GM18519 (cell line): ENCODE measurements at regions not wholly inside any gene's neighbourhood (a gene's known extent, or its start where the extent isn't known, plus 50 kb on each side); places are given as distances from the start of the nearest gene placed in this dataset.
A peak's percentile ranks its signal among the peaks of the same experiment; 100 is the strongest.

Experiments
- ATAC-seq: cut with Tn5 transposase; IDR thresholded peaks from one replicate; pipeline ENCODE4 v1.9.1; 2021; ENCODE audit warnings: mild to moderate bottlenecking, moderate library complexity; ENCODE audit not compliant: unreplicated experiment, low FRiP score

DNA sequence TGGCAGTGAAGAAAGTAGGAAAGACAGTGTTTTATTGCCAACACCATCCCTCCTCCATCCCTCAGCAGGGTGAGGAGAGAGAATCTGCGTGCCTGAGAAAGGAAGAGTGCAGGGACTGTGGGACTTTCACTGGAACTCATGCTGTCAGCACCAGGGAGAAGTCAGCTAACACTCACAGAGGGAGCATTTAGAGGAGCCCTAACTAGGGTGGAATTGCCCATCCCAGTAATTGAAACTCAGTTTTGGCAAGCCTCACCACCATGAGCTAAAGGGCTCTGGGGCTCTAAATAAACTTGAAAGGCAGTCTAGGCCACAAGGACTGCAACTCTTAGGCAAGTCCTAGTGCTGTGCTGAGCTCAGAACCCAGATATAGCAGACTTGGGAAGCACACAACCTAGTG, 622.3 kb downstream of the SEMA5A start:
- no peak for ATAC-seq

DNA sequence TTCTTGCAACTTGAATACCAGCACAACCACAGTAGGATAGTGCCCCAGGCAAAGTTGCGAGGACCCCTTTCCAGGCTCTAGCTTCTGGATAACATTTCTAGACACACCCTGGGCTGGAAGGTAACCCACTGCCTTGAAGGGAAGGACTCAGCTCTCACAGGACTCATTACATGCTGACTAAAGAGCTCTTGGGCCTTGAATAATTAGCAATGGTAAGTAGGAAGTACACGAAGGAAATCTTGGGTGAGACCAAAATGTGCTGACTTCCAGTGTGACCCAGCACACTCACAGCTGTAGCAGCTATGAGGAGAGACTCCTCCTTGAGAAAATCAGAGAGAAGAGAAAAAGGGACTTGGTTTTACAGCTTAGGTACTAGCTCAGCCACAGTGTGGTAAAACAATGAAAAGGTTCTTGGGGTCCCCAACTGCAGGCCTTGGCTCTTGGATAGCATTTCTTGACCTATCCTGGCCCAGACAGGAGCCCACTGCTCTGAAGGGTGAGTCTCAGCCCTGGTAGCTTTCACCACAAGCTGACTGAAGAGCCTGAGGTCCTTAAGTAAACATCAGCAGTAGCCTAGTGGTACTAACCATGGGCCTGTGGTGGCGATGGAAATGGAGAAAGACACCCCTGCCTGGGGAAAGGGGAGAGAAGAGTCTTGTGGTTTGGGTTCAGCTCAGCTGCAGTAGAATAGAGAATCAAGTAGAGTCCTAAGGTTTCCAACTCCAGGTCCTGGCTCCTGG, 621.7 kb downstream of the SEMA5A start:
- ATAC-seq = no peak

DNA sequence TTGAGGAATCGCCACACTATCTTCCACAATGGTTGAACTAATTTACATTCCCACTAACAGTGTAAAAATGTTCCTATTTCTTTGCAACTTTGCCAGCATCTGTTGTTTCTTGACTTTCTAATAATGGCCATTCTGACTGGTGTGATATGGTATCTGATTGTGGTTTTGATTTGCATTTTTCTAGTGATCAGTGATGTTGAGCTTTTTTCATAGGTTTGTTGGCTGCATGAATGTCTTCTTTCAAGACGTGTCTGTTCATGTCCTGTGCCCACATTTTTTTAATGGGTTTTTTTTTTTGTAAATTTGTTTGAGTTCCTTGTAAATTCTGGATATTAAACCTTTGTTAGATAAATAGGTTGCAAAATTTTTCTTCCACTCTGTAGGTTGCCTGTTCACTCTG, 615.9 kb downstream of the SEMA5A start:
- no peak for ATAC-seq

DNA sequence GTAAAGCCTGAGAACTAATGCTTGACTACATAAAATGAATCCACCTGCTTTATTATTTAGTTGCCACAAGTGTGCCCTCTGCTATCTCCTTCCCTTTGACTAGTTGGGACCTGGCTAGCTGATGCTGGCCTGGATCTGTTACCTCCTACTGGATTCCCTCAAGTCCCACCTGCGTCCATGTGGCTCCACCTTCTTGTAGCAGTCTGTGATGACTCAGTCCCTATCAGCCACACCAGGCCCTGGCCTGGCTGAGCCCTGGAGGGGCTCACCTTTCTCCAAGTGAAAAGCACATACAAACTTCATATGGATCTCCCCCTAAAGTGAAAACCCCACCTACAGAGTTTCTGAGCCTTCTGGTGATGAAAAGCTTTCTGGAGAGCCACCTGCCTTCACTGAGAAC, 611.4 kb downstream of the SEMA5A start:
- no peak for ATAC-seq

DNA sequence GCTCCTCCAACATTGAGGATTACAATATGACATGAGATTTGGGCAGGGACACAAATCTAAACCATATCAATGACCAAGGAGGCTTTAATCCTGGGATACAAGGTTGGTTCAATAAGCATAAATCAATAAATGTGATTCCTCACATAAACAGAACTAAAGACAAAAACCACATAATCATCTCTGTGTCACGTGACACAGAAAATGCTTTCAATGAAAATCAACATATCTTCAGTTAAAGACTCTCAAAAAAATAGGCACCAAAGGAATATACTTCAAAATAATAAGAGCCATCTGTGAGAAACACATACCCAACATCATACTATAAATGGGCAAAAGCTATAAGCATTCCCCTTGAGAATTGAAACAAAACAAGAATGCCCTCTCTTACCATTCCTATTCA, 604.9 kb downstream of the SEMA5A start:
- ATAC-seq = no peak

DNA sequence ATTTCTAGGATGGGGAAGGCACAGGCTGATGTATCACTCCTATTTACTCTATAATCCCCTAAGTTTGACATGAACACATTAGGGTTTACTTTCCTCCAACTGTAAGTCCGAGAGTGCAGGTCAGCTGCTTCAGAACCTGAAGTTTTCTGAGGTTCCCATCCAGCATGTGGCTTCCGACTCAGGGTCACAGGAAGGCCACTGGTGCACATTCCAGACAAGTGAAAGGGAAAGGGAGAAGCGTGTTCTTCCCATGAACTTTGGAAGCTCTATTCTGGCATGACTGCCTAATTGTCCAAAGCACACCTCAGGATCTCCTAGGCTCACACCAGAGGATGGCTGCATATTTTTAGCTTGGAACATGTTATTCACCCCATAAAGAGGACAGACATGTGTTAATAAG, 602.6 kb downstream of the SEMA5A start:
- no peak for ATAC-seq

DNA sequence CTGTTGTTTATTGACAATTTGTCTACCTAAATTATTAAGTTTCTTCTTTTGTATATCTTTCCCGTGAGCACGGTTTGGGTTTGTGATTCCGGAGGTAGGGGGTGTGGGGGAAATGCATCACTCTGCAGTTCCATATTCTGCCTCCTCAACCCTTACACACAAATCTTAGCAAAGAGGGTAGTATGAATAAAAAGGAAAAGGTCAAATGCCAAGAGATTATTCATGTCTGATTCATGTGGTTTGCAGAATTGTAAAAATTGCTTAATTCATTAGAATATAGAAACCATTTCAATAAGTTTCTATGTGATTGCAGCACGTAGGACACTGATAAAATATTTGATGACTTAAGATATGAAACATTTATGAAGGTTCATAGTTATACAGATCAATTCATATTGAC, 601.9 kb downstream of the SEMA5A start:
- no peak for ATAC-seq

DNA sequence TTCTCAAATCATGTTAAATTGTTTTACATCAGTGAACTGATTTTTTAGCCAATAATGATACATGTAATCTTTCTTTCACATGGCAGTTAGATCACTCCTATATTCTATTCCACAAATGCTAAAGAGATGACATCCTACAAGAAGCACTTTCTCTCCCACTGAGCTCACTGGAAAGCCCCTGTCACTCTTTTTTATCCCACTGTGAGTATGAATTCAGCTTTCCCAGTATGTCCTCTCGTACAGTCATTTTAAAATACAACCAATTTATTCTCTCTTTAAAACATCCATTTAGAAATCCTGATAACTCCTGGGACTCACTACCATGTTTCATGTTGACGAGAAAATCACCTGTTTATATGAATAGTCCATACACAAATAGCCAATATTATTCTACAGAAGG, 599.9 kb downstream of the SEMA5A start:
- no peak for ATAC-seq

DNA sequence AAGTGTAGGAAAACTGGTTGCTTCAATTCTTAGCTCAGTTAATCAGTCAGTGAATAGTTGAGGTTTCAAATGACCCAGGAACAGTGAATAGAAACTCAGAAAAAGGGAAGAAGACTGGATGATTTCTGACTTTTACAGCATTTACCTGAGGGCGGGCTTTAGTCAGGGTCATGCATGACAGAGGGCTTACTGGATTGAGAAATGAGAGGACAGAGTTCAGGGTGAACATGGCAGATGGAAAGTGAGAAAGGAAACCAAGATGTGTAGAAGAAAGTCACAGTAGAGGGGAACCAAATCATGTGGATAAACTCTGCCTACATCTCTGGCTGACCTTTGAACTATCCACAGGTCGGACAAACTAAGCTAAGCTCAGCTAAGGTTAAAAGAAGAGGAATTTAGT, 596.0 kb downstream of the SEMA5A start:
- peak; percentile 87 for ATAC-seq

DNA sequence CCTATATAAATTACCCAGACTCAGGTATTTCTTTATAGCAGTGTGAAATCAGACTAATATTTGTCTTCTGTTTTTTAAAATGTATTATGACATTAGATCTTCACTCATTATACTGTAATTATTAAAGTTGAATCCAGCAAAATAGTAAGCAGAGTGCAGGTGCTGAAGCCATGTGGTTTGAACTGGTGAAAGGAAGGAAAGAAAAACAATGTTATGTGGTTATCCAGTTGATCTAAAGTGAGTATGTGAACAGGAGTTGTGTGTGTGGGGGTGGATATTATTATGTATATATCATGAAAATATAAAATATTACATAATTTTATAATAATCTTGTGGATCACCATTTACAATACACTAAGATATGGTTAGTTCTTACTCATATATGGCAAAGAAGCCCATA, 593.7 kb downstream of the SEMA5A start:
- no peak for ATAC-seq

DNA sequence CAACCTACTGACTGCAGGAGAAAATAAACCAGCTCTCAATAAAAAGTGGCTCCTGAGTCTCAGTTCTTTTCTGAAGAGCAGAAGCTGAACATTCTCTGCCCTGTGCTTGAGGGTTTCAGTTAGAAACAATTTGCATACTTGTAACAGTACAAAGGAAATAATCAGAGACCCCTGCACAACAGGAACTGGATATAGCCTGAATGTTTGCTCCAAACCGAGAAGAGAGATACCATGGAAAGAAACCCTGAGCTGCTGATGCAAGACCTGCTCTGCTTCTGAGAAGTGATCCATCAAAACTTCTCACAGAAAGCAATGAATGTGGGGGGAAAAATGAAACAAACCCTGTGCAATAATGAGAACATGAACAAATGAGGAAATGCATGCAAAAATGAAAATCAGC, 592.9 kb downstream of the SEMA5A start:
- peak; percentile 37 for ATAC-seq

DNA sequence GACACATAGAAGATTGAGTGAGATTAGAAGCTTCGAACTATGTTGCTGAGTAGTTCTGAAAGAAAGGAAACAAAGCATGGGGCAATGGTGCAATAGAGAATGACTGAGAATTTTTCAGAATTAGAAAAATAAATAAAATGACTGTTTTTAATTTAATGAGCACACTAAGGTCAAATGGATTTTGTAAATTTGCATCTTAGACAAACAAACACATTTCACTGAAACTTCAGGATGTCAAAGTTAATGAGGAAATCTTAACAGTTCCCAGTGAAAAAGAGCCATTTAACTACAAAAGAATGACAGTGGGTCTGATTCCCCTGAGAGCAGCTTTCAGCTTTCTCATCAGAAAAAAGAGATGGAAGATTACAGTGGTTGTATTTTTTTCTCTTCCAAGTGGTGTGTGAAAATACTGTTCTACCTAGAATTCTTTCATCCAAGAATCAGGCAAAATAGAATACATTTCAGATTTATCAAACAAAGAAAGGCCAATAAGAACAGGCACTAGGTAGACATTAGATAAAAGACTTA, 591.9 kb downstream of the SEMA5A start:
- no peak for ATAC-seq

DNA sequence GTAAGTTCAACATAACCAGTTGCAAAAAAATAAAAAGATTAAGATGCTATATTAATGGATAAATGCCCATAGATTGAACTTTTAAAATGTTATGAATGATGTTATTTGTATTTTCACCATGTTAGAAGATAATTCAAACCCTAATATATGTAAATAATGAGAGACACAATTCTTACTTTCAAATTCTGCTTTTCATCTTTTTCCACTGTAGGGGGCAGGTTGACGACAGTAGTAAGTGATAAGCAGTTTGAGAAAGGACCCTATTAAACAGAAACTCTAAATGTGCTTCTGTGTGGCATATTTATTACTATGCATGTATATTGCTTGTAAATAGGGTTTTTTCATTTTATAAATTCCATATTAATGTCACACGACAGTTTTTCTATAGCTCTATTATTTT, 591.1 kb downstream of the SEMA5A start:
- no peak for ATAC-seq

DNA sequence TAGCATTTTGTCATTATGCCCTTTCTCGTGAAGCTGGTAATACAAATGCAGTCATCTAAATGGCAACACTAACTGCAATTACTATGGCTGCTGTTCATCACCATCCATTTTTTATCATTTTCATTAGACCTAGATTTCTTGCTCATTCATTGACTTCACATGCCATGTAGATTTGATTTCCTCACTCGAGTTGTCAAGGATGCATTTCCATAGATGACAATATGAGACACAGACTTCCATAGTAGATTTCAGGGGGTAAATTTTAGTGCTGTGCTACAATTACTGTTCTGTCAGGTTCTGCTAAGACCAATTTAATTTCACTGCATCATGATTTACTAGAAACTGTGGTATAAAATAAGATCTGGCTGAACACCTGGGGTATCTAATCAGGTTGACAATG, 589.2 kb downstream of the SEMA5A start:
- ATAC-seq = no peak

DNA sequence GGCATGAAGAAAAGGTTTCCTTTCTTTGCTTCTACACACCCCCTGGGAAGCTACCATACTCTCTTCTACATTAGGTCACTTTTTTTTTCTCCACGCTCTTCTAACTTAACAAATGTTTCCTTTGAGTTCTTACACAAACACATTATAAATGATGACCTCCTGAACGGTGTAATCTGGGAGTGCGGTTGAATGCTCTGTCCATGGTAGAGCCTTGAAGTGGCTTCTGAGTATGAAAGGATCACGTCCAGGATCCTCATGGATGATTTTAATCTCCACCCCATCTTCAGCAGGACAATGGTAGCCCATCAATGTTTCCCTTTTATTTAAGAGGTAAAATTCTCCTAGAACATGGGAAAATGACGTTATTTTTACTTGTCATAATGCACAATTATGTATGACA, 587.3 kb downstream of the SEMA5A start:
- no peak for ATAC-seq

DNA sequence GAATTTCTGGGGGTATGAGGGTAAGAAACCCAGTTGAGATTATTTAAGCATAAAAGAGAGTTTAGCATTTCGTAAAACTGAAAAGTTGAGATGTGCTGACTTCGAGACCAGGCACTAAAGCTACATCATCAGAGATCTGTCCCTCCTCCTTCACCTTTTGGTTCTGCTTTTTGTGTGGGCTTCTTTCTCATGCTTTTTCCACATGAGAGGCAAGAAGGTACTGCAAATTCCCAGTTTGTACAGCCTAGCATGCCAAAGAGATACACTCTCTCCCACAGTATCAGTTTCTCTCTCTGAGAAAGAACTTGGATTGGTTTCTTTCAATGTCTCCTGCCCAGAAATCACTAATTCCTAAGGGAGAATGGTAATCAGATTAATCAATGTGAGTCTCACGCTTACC, 584.7 kb downstream of the SEMA5A start:
- no peak for ATAC-seq

DNA sequence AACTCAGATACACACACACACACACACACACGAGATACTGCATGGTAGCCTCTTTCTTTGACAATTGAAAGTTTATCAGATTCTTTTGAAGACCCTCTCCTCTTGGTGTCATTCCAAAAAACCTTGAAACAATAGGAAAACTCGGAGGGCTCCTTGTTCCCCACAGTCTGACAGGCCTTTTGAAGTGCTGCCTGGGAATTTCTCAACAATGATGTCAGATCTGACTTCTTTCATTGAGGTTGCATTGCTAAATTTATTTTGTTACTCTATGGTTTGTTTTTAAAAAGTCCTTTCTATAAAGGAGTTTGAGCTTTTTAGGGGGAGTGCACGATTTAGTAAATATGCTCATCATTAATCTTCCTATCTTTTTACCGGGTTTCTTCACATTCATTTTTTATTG, 583.9 kb downstream of the SEMA5A start:
- ATAC-seq = no peak

DNA sequence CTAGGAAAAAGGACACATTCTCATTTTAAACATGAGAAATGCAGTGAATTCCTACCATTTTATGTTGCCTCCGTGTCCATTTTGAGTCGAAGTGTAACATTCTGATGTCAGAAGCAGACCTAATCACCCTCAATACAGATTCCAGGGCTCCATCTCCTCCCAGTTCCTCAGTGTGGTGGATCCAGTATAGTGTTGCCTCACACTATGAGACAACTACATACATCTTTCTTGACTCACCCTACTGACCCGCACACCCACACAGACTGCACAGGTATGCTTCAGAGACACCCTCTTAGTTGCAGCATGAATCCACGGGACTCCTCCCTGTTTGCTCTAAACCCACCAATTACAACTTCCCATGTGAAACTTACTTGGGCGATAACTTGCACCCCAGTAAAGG, 564.9 kb downstream of the SEMA5A start:
- no peak for ATAC-seq

DNA sequence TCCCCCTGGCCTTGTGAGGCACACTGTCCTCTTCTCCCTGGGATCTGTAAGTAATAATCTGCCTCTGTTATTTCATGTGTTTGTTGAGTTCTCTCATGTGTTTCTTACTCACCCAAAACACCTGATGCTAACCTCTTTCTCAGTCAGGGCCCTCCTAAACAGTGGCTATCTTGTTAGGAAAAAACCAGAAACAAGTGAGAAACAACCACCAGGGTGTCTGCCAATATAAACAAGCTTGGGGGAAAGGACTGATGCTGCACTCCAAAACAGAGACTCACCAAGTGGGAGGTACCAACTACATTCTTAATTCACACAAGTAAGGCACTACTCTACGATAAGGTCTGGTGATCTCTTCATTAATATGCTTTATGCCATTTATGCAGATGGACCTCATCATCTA, 564.4 kb downstream of the SEMA5A start:
- ATAC-seq = no peak

DNA sequence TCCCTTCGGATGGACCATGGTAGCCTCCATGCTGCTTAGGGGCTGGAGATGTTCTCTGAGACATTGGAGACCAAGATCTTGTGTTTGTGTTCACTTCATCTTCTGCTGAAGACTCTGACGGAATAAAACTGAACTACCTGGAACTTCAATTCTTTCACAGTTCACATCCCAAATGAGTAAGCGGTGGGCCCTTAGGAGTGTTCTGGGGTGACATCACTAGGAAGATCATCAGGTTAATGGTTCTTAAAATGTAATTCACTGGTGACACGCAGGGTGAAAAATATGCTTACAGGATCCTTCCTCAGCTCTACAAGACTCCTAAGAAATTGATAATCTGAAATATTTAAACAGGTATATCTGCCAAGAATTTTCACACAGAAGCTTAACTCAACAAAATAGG, 561.5 kb downstream of the SEMA5A start:
- no peak for ATAC-seq
